Mesendoderm (in vitro differentiated cells): ENCODE measurements at regions not wholly inside any gene's neighbourhood (a gene's known extent, or its start where the extent isn't known, plus 50 kb on each side); places are given as distances from the start of the nearest gene placed in this dataset.

Source experiments
- DNase-seq: peaks from one replicate; pipeline ENCODE4 v3.0.0; 2013
- H2AK5ac ChIP-seq: 2 replicates; pipeline ENCODE4 v1.6.1; 2013; ENCODE audit warnings: low read length, inconsistent platforms
- H2BK120ac ChIP-seq: 2 replicates; pipeline ENCODE4 v1.6.1; 2013; ENCODE audit warnings: low read depth, mild to moderate bottlenecking, low read length, moderate library complexity, mixed read lengths
- H2BK15ac ChIP-seq: replicated peaks from 2 replicates; pipeline ENCODE4 v1.6.1; 2013; ENCODE audit warnings: low read depth, mild to moderate bottlenecking, moderate library complexity
- H2BK5ac ChIP-seq: 2 replicates; pipeline ENCODE4 v1.6.1; 2013; ENCODE audit warnings: low read length, inconsistent platforms
- H3K18ac ChIP-seq: 2 replicates; pipeline ENCODE4 v1.6.1; 2013; ENCODE audit warnings: mild to moderate bottlenecking, low read length, mixed read lengths
- H3K23ac ChIP-seq: one replicate; pipeline ENCODE4 v1.6.1; 2013; ENCODE audit warnings: low read length
- H3K27ac ChIP-seq: 2 replicates; pipeline ENCODE4 v1.5.1; 2013; ENCODE audit warnings: low read depth, mild to moderate bottlenecking, inconsistent platforms, low read length, moderate library complexity
- H3K27me3 ChIP-seq: 2 replicates; pipeline ENCODE4 v1.6.1; 2013; ENCODE audit warnings: low read length, control low read depth, mild to moderate bottlenecking, inconsistent platforms; ENCODE audit not compliant: insufficient read depth, poor library complexity
- H3K36me3 ChIP-seq: 2 replicates; pipeline ENCODE4 v1.6.1; 2013; ENCODE audit warnings: low read length, inconsistent platforms; ENCODE audit not compliant: control insufficient read depth, insufficient read depth
- H3K4ac ChIP-seq: one replicate; pipeline ENCODE4 v1.6.1; 2013; ENCODE audit warnings: low read depth, mild to moderate bottlenecking, low read length, moderate library complexity
- H3K4me1 ChIP-seq: 2 replicates; pipeline ENCODE4 v1.6.1; 2013; ENCODE audit warnings: low read depth, low read length, inconsistent platforms; ENCODE audit not compliant: control insufficient read depth
- H3K4me2 ChIP-seq: 2 replicates; pipeline ENCODE4 v1.6.1; 2013; ENCODE audit warnings: low read length
- H3K4me3 ChIP-seq: 2 replicates; pipeline ENCODE4 v1.5.1; 2013; ENCODE audit warnings: mild to moderate bottlenecking, low read length
- H3K56ac ChIP-seq: one replicate; pipeline ENCODE4 v1.6.1; 2013; ENCODE audit warnings: low read length
- H3K79me1 ChIP-seq: 2 replicates; pipeline ENCODE4 v1.6.1; 2013; ENCODE audit warnings: low read length, inconsistent platforms
- H3K79me2 ChIP-seq: 2 replicates; pipeline ENCODE4 v1.6.1; 2013; ENCODE audit warnings: mild to moderate bottlenecking, low read length; ENCODE audit not compliant: control insufficient read depth, insufficient read depth
- H3K9ac ChIP-seq: 2 replicates; pipeline ENCODE4 v1.6.1; 2013; ENCODE audit warnings: low read length, inconsistent platforms
- H4K5ac ChIP-seq: one replicate; pipeline ENCODE4 v1.6.1; 2013; ENCODE audit warnings: low read length
- H4K8ac ChIP-seq: one replicate; pipeline ENCODE4 v1.6.1; 2013; ENCODE audit warnings: low read depth, mild to moderate bottlenecking, control low read depth, low read length, moderate library complexity
- WGBS: extraction: QIAGEN DNeasy Blood & Tissue Kit; methylation state at CpG from one replicate; pipeline ENCODE4 v1.1.7; 2013; ENCODE audit warnings: low lambda C conversion rate, missing lambda C conversion rate; ENCODE audit not compliant: insufficient coverage; ENCODE audit errors: extremely low coverage; 5-methylcytosine and 5-hydroxymethylcytosine counted together

GRCh38 chr9:84136119-84136868, 155.7 kb downstream of the RMI1 start:
- Histone ChIP-seq H3K4me2 (no peak overlapping the region), H3K4me3 (no peak overlapping the region), H3K79me1 (no peaks in the 10 kb centered on the region), H4K5ac (no peak overlapping the region), H3K36me3 (no peaks in the 10 kb centered on the region), H3K18ac (no peak overlapping the region), H3K4ac (no peak overlapping the region), H3K9ac (no peak overlapping the region), H3K56ac (no peak overlapping the region), H3K79me2 (no peaks in the 10 kb centered on the region), H2AK5ac (no peak overlapping the region), H3K4me1 (no peaks in the 10 kb centered on the region), H2BK5ac (no peak overlapping the region), H4K8ac (no peak overlapping the region), H3K27me3 (peaks cover 8% of the 10 kb centered on the region), H3K23ac (no peak overlapping the region), H2BK15ac (no peak overlapping the region), H3K27ac (no peak overlapping the region), H2BK120ac (no peak overlapping the region)
- DNase-seq, result peak; percentile 22
- 100% methylated on average over 1 of the region's 13 CpGs for WGBS

- Histone ChIP-seq H3K4me1 (no peaks in the 10 kb centered on the region), H3K4ac (no peak overlapping the region), H3K4me2 (no peak overlapping the region), H2BK120ac (no peak overlapping the region), H3K27me3 (peaks cover 8% of the 10 kb centered on the region), H3K56ac (no peak overlapping the region), H4K5ac (no peak overlapping the region), H4K8ac (no peak overlapping the region), H3K4me3 (no peak overlapping the region), H2BK5ac (no peak overlapping the region), H3K36me3 (no peaks in the 10 kb centered on the region), H3K23ac (no peak overlapping the region), H2AK5ac (no peak overlapping the region), H3K18ac (no peak overlapping the region), H3K9ac (no peak overlapping the region), H3K27ac (no peak overlapping the region), H2BK15ac (no peak overlapping the region), H3K79me1 (no peaks in the 10 kb centered on the region), H3K79me2 (no peaks in the 10 kb centered on the region)
- DNase-seq, result no peak
- WGBS, result no CpG with 5 or more reads among the region's 2 CpGs
Measured at GRCh38 chr9:84137968-84138367, 157.4 kb downstream of the RMI1 start.

GRCh38 chr9:84138541-84138940, 157.9 kb downstream of the RMI1 start:
- Histone ChIP-seq H3K27me3 (peaks cover 8% of the 10 kb centered on the region), H4K8ac (no peak overlapping the region), H3K4me1 (no peaks in the 10 kb centered on the region), H3K79me2 (no peaks in the 10 kb centered on the region), H4K5ac (no peak overlapping the region), H2BK120ac (no peak overlapping the region), H3K79me1 (no peaks in the 10 kb centered on the region), H3K18ac (no peak overlapping the region), H3K27ac (no peak overlapping the region), H2BK15ac (no peak overlapping the region), H3K56ac (no peak overlapping the region), H2AK5ac (no peak overlapping the region), H3K4ac (no peak overlapping the region), H2BK5ac (no peak overlapping the region), H3K4me3 (no peak overlapping the region), H3K9ac (no peak overlapping the region), H3K36me3 (no peaks in the 10 kb centered on the region), H3K4me2 (no peak overlapping the region), H3K23ac (no peak overlapping the region)
- no peak for DNase-seq
- WGBS, result no CpG with 5 or more reads among the region's 4 CpGs

GRCh38 chr9:84139296-84140070, 158.9 kb downstream of the RMI1 start:
- Histone ChIP-seq H3K27me3 (peaks cover 8% of the 10 kb centered on the region), H3K4me1 (no peaks in the 10 kb centered on the region), H3K36me3 (no peaks in the 10 kb centered on the region), H3K27ac (no peak overlapping the region), H2BK120ac (no peak overlapping the region), H3K9ac (no peak overlapping the region), H3K4me3 (no peak overlapping the region), H2BK15ac (no peak overlapping the region), H3K4ac (no peak overlapping the region), H3K4me2 (no peak overlapping the region), H4K8ac (no peak overlapping the region), H2BK5ac (no peak overlapping the region), H3K18ac (no peak overlapping the region), H2AK5ac (no peak overlapping the region), H3K56ac (no peak overlapping the region), H4K5ac (no peak overlapping the region), H3K79me1 (no peaks in the 10 kb centered on the region), H3K23ac (no peak overlapping the region), H3K79me2 (no peaks in the 10 kb centered on the region)
- DNase-seq, result no peak
- no CpG with 5 or more reads among the region's 11 CpGs for WGBS

- DNase-seq, result peak; percentile 14
- Histone ChIP-seq H4K8ac (no peak overlapping the region), H2AK5ac (no peak overlapping the region), H3K4me1 (no peaks in the 10 kb centered on the region), H2BK15ac (no peak overlapping the region), H3K4me3 (no peak overlapping the region), H3K23ac (no peak overlapping the region), H3K56ac (no peak overlapping the region), H3K9ac (no peak overlapping the region), H3K27me3 (peaks cover 8% of the 10 kb centered on the region), H3K27ac (no peak overlapping the region), H3K36me3 (no peaks in the 10 kb centered on the region), H3K4me2 (peak overlapping the region; percentile 47), H3K79me2 (no peaks in the 10 kb centered on the region), H3K79me1 (no peaks in the 10 kb centered on the region), H4K5ac (no peak overlapping the region), H3K18ac (no peak overlapping the region), H3K4ac (no peak overlapping the region), H2BK5ac (no peak overlapping the region), H2BK120ac (no peak overlapping the region)
- no CpG with 5 or more reads among the region's 41 CpGs for WGBS
Measured at GRCh38 chr9:84140535-84141101, 160.0 kb downstream of the RMI1 start.
